H9 (cell line): ENCODE measurements at regions not wholly inside any gene's neighbourhood (a gene's known extent, or its start where the extent isn't known, plus 50 kb on each side); places are given as distances from the start of the nearest gene placed in this dataset.

Source experiments
- DNase-seq: peaks from one replicate; pipeline ENCODE4 v3.0.0-alpha.2; 2017
- H2AFZ ChIP-seq: one replicate; pipeline ENCODE4 v1.6.1; 2013; ENCODE audit warnings: mild to moderate bottlenecking, low read length, control low read depth, moderate library complexity
- H2AK5ac ChIP-seq: 2 replicates; pipeline ENCODE4 v1.6.1; 2013; ENCODE audit warnings: low read length, control low read depth, mixed read lengths; ENCODE audit not compliant: insufficient read length
- H2BK120ac ChIP-seq: one replicate; pipeline ENCODE4 v1.6.1; 2013; ENCODE audit warnings: low read depth, mild to moderate bottlenecking, low read length, control low read depth, inconsistent platforms; ENCODE audit not compliant: poor library complexity, severe bottlenecking
- H2BK12ac ChIP-seq: 2 replicates; pipeline ENCODE4 v1.6.1; 2013; ENCODE audit warnings: low read length, control low read depth, mixed read lengths, low read depth; ENCODE audit not compliant: insufficient read length
- H2BK15ac ChIP-seq: 2 replicates; pipeline ENCODE4 v1.6.1; 2013; ENCODE audit warnings: low read depth, low read length, control low read depth
- H2BK20ac ChIP-seq: one replicate; pipeline ENCODE4 v1.6.1; 2013; ENCODE audit warnings: low read depth, mild to moderate bottlenecking, low read length, control low read depth, inconsistent platforms; ENCODE audit not compliant: poor library complexity, severe bottlenecking
- H2BK5ac ChIP-seq: 2 replicates; pipeline ENCODE4 v1.6.1; 2013; ENCODE audit warnings: low read length, control low read depth, mixed read lengths; ENCODE audit not compliant: insufficient read length
- H3K14ac ChIP-seq: 2 replicates; pipeline ENCODE4 v1.6.1; 2013; ENCODE audit warnings: low read length, control low read depth; ENCODE audit not compliant: insufficient read depth
- H3K18ac ChIP-seq: 2 replicates; pipeline ENCODE4 v1.6.1; 2013; ENCODE audit warnings: low read depth, mild to moderate bottlenecking, mixed read lengths, low read length, control low read depth; ENCODE audit not compliant: insufficient read length
- H3K23ac ChIP-seq: 2 replicates; pipeline ENCODE4 v1.6.1; 2013; ENCODE audit warnings: low read length, control low read depth, mixed read lengths, low read depth; ENCODE audit not compliant: insufficient read length
- H3K23me2 ChIP-seq: 2 replicates; pipeline ENCODE4 v1.6.1; 2013; ENCODE audit warnings: low read depth, mild to moderate bottlenecking, mixed read lengths, low read length, control low read depth; ENCODE audit not compliant: insufficient read length, poor library complexity, severe bottlenecking
- H3K27ac ChIP-seq: 2 replicates; pipeline ENCODE4 v1.5.1; 2013; ENCODE audit warnings: low read length, control low read depth, mixed read lengths, low read depth; ENCODE audit not compliant: insufficient read length
- H3K27me3 ChIP-seq: 2 replicates; pipeline ENCODE4 v1.6.1; 2013; ENCODE audit warnings: low read length, control low read depth, inconsistent platforms; ENCODE audit not compliant: insufficient read depth
- H3K4ac ChIP-seq: 2 replicates; pipeline ENCODE4 v1.6.1; 2013; ENCODE audit warnings: low read depth, mild to moderate bottlenecking, control low read depth, inconsistent platforms, low read length, moderate library complexity
- H3K4me1 ChIP-seq: 2 replicates; pipeline ENCODE4 v1.6.1; 2013; ENCODE audit warnings: low read length, control low read depth, inconsistent platforms; ENCODE audit not compliant: insufficient read depth
- H3K4me2 ChIP-seq: 2 replicates; pipeline ENCODE4 v1.6.1; 2013; ENCODE audit warnings: low read length, control low read depth, mixed read lengths; ENCODE audit not compliant: insufficient read length, insufficient read depth
- H3K56ac ChIP-seq: 2 replicates; pipeline ENCODE4 v1.6.1; 2013; ENCODE audit warnings: low read depth, mild to moderate bottlenecking, mixed read lengths, low read length, control low read depth; ENCODE audit not compliant: insufficient read length
- H3K79me1 ChIP-seq: 2 replicates; pipeline ENCODE4 v1.6.1; 2013; ENCODE audit warnings: low read depth, mild to moderate bottlenecking, moderate library complexity, low read length, control low read depth, inconsistent platforms; ENCODE audit not compliant: insufficient read depth, poor library complexity, severe bottlenecking
- H3K79me2 ChIP-seq: 2 replicates; pipeline ENCODE4 v1.6.1; 2013; ENCODE audit warnings: low read length, control low read depth, inconsistent platforms; ENCODE audit not compliant: insufficient read depth
- H3K9ac ChIP-seq: 2 replicates; pipeline ENCODE4 v1.6.1; 2013; ENCODE audit warnings: low read length, control low read depth, mixed read lengths; ENCODE audit not compliant: insufficient read length; ENCODE audit errors: extremely low read depth
- H3K9me3 ChIP-seq: one replicate; pipeline ENCODE4 v1.6.1; 2013; ENCODE audit warnings: low read depth, low read length, inconsistent platforms; ENCODE audit not compliant: control insufficient read depth
- H3T11ph ChIP-seq: one replicate; pipeline ENCODE4 v1.6.1; 2013; ENCODE audit warnings: mild to moderate bottlenecking, low read length, control low read depth, inconsistent platforms
- H4K20me1 ChIP-seq: one replicate; pipeline ENCODE4 v1.6.1; 2013; ENCODE audit not compliant: control insufficient read depth, insufficient read length, insufficient read depth
- H4K5ac ChIP-seq: 2 replicates; pipeline ENCODE4 v1.6.1; 2013; ENCODE audit warnings: low read depth, mild to moderate bottlenecking, mixed read lengths, low read length, control low read depth; ENCODE audit not compliant: insufficient read length
- H4K8ac ChIP-seq: replicated peaks from 2 replicates; pipeline ENCODE4 v1.6.1; 2013; ENCODE audit warnings: low read length, control low read depth, mixed read lengths, low read depth; ENCODE audit not compliant: insufficient read length
- H4K91ac ChIP-seq: 2 replicates; pipeline ENCODE4 v1.6.1; 2013; ENCODE audit warnings: low read depth, mild to moderate bottlenecking, moderate library complexity, mixed read lengths, low read length, control low read depth; ENCODE audit not compliant: insufficient read length
- H3K27ac Mint-ChIP-seq, 3 experiments: 2 replicates in 2 of 3; 3 replicates in 1 of 3; pipeline ENCODE4 v1.8.0; 2020 to 2021; ENCODE audit warnings: mixed read lengths in 3 of 3, mild to moderate bottlenecking in 1 of 3, moderate library complexity in 1 of 3
- H3K27me3 Mint-ChIP-seq: 2 replicates; pipeline ENCODE4 v1.8.0; 2021; ENCODE audit warnings: low read depth, mild to moderate bottlenecking, moderate library complexity, mixed read lengths
- H3K36me3 Mint-ChIP-seq, 3 experiments: 2 replicates in 2 of 3; 3 replicates in 1 of 3; pipeline ENCODE4 v1.8.0; 2020 to 2021; ENCODE audit warnings: low read depth in 3 of 3, mixed read lengths in 3 of 3; ENCODE audit not compliant: insufficient read depth in 1 of 3
- H3K4me1 Mint-ChIP-seq, 2 experiments: 2 replicates each; pipeline ENCODE4 v1.8.0; 2020; ENCODE audit warnings: mixed read lengths in 2 of 2
- H3K4me3 Mint-ChIP-seq, 2 experiments: 2 replicates in 1 of 2; 3 replicates in 1 of 2; pipeline ENCODE4 v1.8.0; 2020 to 2021; ENCODE audit warnings: mild to moderate bottlenecking in 2 of 2, mixed read lengths in 2 of 2, moderate library complexity in 1 of 2
- H3K9me3 Mint-ChIP-seq, 2 experiments: 2 replicates in 1 of 2; 3 replicates in 1 of 2; pipeline ENCODE4 v1.8.0; 2020; ENCODE audit warnings: mild to moderate bottlenecking in 2 of 2, mixed read lengths in 2 of 2, moderate library complexity in 1 of 2
- CTCF ChIP-seq: fragments of 200-600 bp; sonication (generic); conservative IDR thresholded peaks from 3 replicates; pipeline ENCODE4 v1.8.0; 2021; ENCODE audit warnings: antibody characterized with exemption, mild to moderate bottlenecking
- WGBS: extraction: QIAGEN DNeasy Blood & Tissue Kit; methylation state at CpG from one replicate; pipeline ENCODE4 v1.1.7; 2013; ENCODE audit warnings: missing lambda C conversion rate, low lambda C conversion rate, mixed read lengths; ENCODE audit not compliant: insufficient read length; ENCODE audit errors: extremely low coverage; 5-methylcytosine and 5-hydroxymethylcytosine counted together

DNA sequence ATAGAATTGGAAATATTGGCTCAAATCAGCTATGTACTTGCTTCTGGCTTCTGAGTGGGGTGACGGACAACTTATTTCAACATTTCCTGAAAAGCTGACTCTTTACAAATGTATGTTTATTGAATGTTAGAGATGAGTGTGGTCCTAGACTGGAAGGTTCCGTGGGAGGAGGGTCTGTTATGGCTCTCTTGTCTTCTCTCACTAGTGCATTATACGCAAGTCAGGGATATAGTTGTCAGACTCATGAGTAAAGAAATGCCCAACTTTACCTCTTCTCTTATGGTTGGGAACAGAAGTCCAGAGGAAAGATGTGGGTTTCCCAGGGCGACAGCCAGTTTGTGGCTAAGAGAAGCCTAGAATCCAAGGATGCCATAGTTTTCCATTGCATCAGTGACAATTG, 839.3 kb upstream of the WWC1 start:
- no peak overlapping the region for H3K56ac ChIP-seq
- no peak overlapping the region for H4K8ac ChIP-seq
- H2BK15ac ChIP-seq: no peak overlapping the region
- H3K79me2 ChIP-seq: no peaks in the 10 kb centered on the region
- H2BK5ac ChIP-seq: no peak overlapping the region
- no peak overlapping the region for H3K4ac ChIP-seq
- Mint-ChIP-seq H3K4me1 (peaks cover 18 to 21% of the 10 kb centered on the region in 2 experiments), H3K4me3 (no peak overlapping the region), H3K27ac (no peak overlapping the region), H3K9me3 (no peaks in the 10 kb centered on the region), H3K36me3 (no peaks in the 10 kb centered on the region), H3K27me3 (no peaks in the 10 kb centered on the region; the same call in 1 of the 2 replicates)
- no peaks in the 10 kb centered on the region for H3K27me3 ChIP-seq
- no peak for TF ChIP-seq CTCF
- H3K23me2 ChIP-seq: no peaks in the 10 kb centered on the region
- no peak overlapping the region for H2BK120ac ChIP-seq
- no peak overlapping the region for H2BK20ac ChIP-seq
- no peak overlapping the region for H3K27ac ChIP-seq
- no peak for DNase-seq
- no peaks in the 10 kb centered on the region for H3K79me1 ChIP-seq
- WGBS: no CpG with 5 or more reads among the region's 4 CpGs
- no peak overlapping the region for H3K23ac ChIP-seq
- H2BK12ac ChIP-seq: no peak overlapping the region
- H3K9ac ChIP-seq: no peak overlapping the region
- no peaks in the 10 kb centered on the region for H3K4me1 ChIP-seq
- no peak overlapping the region for H2AK5ac ChIP-seq
- H4K91ac ChIP-seq: no peak overlapping the region
- no peak overlapping the region for H3T11ph ChIP-seq
- H2AFZ ChIP-seq: no peak overlapping the region
- H3K18ac ChIP-seq: no peak overlapping the region
- H4K20me1 ChIP-seq: no peaks in the 10 kb centered on the region
- H4K5ac ChIP-seq: no peak overlapping the region
- no peak overlapping the region for H3K4me2 ChIP-seq
- H3K9me3 ChIP-seq: no peaks in the 10 kb centered on the region
- no peak overlapping the region for H3K14ac ChIP-seq
